ENCODE measurements at regions not wholly inside any gene's neighbourhood (a gene's known extent, or its start where the extent isn't known, plus 50 kb on each side); places are given as distances from the start of the nearest gene placed in this dataset.
"Not testable (repeated sequence)": the region's sequence is repeated elsewhere in the genome, so short reads cannot be mapped to it uniquely, and the experiment has no call there.

DNA sequence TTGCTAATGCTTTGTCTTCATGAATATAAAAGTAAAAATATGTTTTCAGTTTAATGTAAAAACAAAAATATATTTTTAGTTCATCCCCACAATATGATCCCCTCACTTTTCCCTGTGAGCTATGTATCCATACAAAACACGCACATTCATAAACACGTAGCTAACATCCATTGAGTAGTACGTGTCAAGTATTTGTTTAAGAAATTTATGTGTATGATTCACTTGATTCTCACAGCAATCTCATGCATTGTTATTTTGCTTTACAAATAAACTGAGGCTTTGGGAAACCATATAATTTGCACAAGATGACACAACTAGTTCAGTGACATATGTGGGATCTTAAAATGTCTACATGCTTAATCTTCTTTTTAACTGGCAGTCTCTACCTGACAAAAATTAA lies 329.6 kb upstream of the SEMA3C start:
- Histone ChIP-seq H3K9me3 (no peaks in the 10 kb centered on the region), H3K27me3 (no peaks in the 10 kb centered on the region), H3K27ac (no peak overlapping the region), H3K4me3 (no peak overlapping the region), H3K4me1 (no peaks in the 10 kb centered on the region), H3K36me3 (no peaks in the 10 kb centered on the region)
- no peak for TF ChIP-seq POLR2A (IDR thresholded peaks at IDR 0.05)
- TF ChIP-seq, protein P1, sequence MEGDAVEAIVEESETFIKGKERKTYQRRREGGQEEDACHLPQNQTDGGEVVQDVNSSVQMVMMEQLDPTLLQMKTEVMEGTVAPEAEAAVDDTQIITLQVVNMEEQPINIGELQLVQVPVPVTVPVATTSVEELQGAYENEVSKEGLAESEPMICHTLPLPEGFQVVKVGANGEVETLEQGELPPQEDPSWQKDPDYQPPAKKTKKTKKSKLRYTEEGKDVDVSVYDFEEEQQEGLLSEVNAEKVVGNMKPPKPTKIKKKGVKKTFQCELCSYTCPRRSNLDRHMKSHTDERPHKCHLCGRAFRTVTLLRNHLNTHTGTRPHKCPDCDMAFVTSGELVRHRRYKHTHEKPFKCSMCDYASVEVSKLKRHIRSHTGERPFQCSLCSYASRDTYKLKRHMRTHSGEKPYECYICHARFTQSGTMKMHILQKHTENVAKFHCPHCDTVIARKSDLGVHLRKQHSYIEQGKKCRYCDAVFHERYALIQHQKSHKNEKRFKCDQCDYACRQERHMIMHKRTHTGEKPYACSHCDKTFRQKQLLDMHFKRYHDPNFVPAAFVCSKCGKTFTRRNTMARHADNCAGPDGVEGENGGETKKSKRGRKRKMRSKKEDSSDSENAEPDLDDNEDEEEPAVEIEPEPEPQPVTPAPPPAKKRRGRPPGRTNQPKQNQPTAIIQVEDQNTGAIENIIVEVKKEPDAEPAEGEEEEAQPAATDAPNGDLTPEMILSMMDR (IDR thresholded peaks at IDR 0.05), result no peak
- DNase-seq, result no peak

DNA sequence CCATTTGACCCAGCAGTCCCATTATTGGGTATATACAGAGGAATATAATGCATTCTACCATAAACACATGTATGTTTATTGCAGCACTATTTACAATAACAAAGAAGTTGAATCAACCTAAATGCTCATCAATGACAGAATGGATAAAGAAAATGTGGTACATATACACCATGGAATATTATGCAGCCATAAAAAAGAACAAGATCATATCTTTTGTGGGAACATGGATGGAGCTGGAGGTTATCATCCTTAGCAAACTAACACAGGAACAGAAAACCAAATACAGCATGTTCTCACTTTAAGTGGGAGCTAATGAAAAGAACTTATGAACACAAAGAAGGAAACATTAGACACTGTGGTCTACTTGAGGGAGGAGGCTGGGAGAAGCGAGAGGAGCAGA lies 328.5 kb upstream of the SEMA3C start:
- not testable (repeated sequence) for DNase-seq, H3K27me3 ChIP-seq, H3K9me3 ChIP-seq, H3K4me1 ChIP-seq, H3K36me3 ChIP-seq, H3K4me3 ChIP-seq, H3K27ac ChIP-seq

DNA sequence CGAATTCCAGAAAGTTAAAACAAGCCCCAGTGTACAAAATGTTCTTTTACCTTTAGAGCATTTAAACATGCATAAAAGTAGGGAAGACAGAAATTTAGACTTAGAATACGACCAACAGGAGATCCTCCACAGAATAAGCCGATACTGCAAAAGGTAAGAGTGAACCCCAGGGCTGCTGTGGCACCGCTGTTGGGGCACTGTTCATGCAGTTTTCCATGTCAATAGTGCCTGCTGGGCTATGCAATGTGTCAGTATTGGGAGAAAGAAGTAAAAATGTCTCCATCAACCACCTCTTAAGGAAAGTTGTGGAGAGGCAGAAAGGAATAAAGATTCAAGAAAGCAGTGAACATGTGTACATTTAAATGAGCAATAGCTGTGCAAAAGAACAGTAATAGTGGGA lies 326.5 kb upstream of the SEMA3C start:
- DNase-seq, result no peak
- H3K4me3 ChIP-seq, result no peak overlapping the region
- no peaks in the 10 kb centered on the region for H3K27me3 ChIP-seq
- TF ChIP-seq POLR2A (IDR thresholded peaks at IDR 0.05), result no peak
- TF ChIP-seq, protein P1 (IDR thresholded peaks at IDR 0.05), result no peak
- H3K27ac ChIP-seq, result no peak overlapping the region
- H3K4me1 ChIP-seq, result no peaks in the 10 kb centered on the region
- H3K9me3 ChIP-seq, result no peaks in the 10 kb centered on the region
- no peaks in the 10 kb centered on the region for H3K36me3 ChIP-seq

DNA sequence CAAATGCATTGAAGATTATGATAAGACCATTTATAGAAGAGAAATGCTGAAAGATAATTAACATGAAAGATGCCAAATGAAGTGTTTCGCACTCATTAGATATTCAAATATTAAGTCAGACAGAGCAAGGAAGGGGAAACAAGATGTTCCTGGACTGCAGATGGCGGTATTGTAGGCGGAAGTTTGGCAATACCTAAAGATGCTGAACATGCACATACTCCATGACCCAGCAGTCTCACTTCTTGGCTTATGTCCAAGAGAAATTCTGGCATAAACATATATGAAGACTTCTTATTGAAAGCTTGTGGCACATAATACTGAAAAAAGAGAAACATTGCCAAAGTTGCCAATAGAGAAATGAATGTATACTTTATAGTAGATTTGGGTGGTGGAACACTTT lies 325.4 kb upstream of the SEMA3C start:
- TF ChIP-seq POLR2A (IDR thresholded peaks at IDR 0.05), result no peak
- TF ChIP-seq, protein P1 (IDR thresholded peaks at IDR 0.05), result no peak
- no peaks in the 10 kb centered on the region for H3K9me3 ChIP-seq
- DNase-seq, result no peak
- H3K27ac ChIP-seq, result no peak overlapping the region
- no peak overlapping the region for H3K4me3 ChIP-seq
- no peaks in the 10 kb centered on the region for H3K27me3 ChIP-seq
- H3K4me1 ChIP-seq, result no peaks in the 10 kb centered on the region
- no peaks in the 10 kb centered on the region for H3K36me3 ChIP-seq

DNA sequence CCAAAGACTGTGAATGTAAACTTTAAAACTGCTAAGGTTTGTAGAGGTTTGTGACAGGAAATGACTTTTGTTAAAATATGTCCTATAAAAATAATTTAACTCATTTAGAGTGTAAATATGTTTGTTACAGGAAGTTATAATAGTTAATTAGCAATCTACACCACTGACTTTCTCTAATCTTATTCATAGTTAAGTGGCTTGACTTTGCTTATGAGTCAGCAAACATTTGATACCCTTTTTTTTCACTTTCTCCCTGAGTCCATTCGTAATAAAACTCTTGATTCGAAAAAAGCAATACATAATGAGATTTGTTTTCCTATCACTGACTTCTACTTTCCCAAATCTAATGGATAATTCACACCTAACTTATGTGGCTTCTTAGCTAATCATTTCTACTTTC lies 317.7 kb upstream of the SEMA3C start:
- no peaks in the 10 kb centered on the region for H3K27me3 ChIP-seq
- no peaks in the 10 kb centered on the region for H3K36me3 ChIP-seq
- H3K27ac ChIP-seq, result no peak overlapping the region
- H3K9me3 ChIP-seq, result no peaks in the 10 kb centered on the region
- DNase-seq, result no peak
- TF ChIP-seq POLR2A (IDR thresholded peaks at IDR 0.05), result no peak
- TF ChIP-seq, protein P1 (IDR thresholded peaks at IDR 0.05), result no peak
- H3K4me1 ChIP-seq, result no peaks in the 10 kb centered on the region
- H3K4me3 ChIP-seq, result no peak overlapping the region

DNA sequence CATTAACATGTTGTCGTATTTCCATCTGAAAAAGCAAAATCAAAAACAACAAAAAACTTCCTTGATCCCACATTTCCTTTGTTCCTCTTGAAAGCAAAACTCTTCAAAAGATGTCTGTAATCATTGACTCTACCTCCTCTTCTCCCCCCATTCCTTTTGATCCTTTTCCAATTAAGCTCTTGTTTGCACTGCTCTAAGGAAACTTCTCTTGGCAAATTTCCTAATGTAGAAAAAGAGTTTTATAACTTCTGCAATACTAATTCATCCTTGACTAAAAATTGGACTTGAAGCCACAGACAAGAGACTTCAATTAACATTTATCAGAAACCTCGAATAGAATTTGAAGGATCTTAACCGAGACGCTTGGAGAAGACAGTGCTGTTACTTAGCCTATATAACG lies 317.1 kb upstream of the SEMA3C start:
- H3K4me1 ChIP-seq, result no peaks in the 10 kb centered on the region
- TF ChIP-seq, protein P1 (IDR thresholded peaks at IDR 0.05), result no peak
- no peak for TF ChIP-seq POLR2A (IDR thresholded peaks at IDR 0.05)
- H3K4me3 ChIP-seq, result no peak overlapping the region
- no peak for DNase-seq
- no peaks in the 10 kb centered on the region for H3K27me3 ChIP-seq
- H3K36me3 ChIP-seq, result no peaks in the 10 kb centered on the region
- no peaks in the 10 kb centered on the region for H3K9me3 ChIP-seq
- no peak overlapping the region for H3K27ac ChIP-seq
